H7 (cell line): ENCODE measurements at regions not wholly inside any gene's neighbourhood (a gene's known extent, or its start where the extent isn't known, plus 50 kb on each side); places are given as distances from the start of the nearest gene placed in this dataset.
A peak's percentile ranks its signal among the peaks of the same experiment; 100 is the strongest.

Experiments
- DNase-seq: peaks from one replicate; pipeline ENCODE4 v3.0.0; 2012
- H3K27me3 ChIP-seq: 2 replicates; pipeline ENCODE4 v1.6.0; 2011; ENCODE audit warnings: mild to moderate bottlenecking, low read length; ENCODE audit not compliant: control insufficient read depth, insufficient read depth
- H3K36me3 ChIP-seq: replicated peaks from 2 replicates; pipeline ENCODE4 v1.5.1; 2011; ENCODE audit warnings: low read length; ENCODE audit not compliant: control insufficient read depth, insufficient read depth
- H3K4me3 ChIP-seq: 2 replicates; pipeline ENCODE4 v1.5.1; 2011; ENCODE audit warnings: low read depth, mild to moderate bottlenecking, control low read depth, low read length, moderate library complexity; ENCODE audit not compliant: insufficient read depth

DNA sequence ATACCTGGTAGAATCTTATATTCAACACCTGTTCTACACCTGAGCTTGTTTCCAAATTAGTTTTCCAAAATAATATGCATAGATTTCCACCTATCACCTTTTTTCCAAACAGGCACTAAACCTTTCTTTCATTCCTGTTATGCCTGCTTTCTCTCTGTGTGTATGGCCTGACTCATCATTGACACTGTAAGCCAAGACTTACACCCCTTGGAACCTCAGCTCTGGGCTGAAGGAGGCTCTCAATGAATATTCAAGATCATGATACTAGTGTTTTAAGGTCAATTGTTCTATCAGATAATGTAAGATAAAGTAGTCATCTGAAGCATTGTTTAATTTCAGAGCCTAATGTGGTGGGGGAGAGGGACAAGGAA is 1193.3 kb downstream of the FLRT2 start:
- no peaks in the 10 kb centered on the region for H3K36me3 ChIP-seq
- no peaks in the 10 kb centered on the region for H3K27me3 ChIP-seq
- no peak for DNase-seq
- H3K4me3 ChIP-seq = no peak overlapping the region

DNA sequence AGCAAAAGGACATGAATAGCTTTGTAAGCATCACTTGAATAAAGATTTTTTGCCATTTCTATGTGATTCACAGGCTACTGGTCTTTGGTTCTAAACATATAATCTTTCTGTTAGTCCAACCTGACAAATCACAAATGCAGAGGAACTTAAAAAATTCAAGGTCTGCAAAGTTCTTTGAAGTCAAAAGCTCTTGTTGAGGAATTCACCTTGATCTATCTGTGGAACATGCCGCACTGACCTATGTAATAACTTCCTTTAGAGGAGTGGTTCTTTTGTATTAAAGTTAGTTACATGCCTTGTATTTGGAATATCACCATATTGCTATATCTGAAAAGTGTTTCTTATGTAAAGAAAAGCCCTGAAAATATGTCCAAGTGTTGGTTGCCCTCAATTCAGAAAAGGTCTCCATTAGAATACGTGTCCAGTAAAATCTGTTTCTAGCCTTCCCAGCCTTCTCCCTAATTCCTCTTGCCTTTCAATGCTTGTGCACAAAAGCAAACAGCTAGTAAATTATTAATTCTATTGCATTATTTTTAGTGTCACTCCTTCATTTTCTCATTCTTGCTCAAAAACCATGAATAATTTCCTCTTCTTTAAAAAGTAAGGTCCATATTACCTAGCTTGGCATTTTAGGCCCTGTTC is 1192.8 kb downstream of the FLRT2 start:
- Histone ChIP-seq H3K4me3 (no peak overlapping the region), H3K27me3 (no peaks in the 10 kb centered on the region), H3K36me3 (no peaks in the 10 kb centered on the region)
- DNase-seq = no peak

DNA sequence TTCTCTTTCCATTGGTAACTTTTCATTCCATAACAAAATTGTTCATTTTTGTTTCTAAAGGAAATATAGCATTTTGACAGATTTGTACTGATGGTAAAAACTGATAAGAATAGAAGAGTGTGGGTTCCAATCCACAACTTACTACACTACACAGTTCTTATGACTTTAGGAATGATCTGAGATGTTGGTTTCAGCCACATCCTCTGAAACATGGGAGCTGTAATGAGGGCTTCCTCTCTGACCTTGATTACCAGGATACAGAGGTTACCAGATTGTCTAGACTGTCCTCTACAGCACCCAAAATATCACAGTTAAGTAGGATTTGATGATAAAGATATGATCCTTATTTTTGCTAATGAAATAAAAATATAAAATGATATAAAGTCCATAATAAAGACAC is 1184.6 kb downstream of the FLRT2 start:
- H3K36me3 ChIP-seq = no peaks in the 10 kb centered on the region
- DNase-seq = no peak
- H3K27me3 ChIP-seq = no peaks in the 10 kb centered on the region
- no peak overlapping the region for H3K4me3 ChIP-seq

DNA sequence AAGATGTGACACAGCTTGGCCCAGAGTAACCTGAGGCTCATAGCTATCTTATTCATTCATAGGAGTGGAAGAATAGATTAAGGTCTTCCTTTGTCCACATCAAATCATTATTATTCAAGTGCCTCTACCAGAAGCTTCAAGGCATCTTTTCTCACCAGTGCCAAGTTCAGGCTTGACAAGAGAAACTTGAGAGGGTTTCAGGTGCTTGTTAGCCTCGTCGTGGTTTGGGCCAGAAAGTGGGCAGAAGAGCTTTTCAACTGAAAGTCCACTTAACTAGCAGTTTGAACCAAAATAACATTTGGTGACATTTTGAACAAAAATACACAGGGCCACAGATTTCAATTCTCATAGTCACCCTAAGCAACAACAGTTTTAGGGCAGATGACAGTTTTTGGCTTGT is 1184.2 kb downstream of the FLRT2 start:
- DNase-seq = no peak

DNA sequence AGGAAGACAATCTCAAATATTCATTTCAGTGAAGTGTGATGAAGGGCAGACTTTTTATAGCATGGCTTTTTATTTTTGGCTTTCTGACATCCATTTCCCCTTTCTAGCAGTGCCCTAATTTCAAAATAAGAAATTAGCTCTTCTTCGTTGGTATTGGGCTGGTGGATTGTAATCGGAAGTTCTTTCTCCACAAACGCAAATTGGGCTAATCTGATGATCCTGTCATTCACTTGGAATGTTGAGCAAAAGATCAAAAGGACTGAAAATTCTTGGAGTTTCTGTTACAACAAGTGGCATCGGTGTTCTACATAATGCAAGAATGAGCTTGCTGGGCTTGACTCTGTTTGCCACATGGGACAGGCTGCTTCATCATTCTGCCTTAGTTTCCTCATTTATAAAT is 1182.8 kb downstream of the FLRT2 start:
- H3K4me3 ChIP-seq = no peak overlapping the region
- no peaks in the 10 kb centered on the region for H3K36me3 ChIP-seq
- H3K27me3 ChIP-seq = no peaks in the 10 kb centered on the region
- no peak for DNase-seq

More for the DNA sequence above, 1184.2 kb downstream of the FLRT2 start:
- H3K27me3 ChIP-seq = no peaks in the 10 kb centered on the region
- no peaks in the 10 kb centered on the region for H3K36me3 ChIP-seq
- no peak overlapping the region for H3K4me3 ChIP-seq

DNA sequence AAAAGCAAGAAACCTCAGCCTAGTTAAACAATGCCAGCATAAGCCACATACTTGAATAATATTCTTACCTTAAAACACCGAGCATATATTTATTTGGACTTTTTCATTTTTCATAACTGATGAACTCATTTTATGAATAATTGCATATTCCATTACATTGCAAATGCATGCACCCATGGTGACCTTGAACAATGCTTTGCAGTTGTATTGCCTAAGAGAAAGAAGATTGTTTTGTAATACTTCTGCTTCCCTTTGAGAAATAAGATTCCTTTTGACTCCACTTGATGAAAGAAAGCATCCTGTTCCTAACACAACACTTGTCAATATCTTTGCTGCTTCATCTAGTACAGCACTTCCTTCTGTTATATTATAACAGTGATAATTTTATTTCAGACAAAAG is 1182.2 kb downstream of the FLRT2 start:
- Histone ChIP-seq H3K27me3 (no peaks in the 10 kb centered on the region), H3K4me3 (no peak overlapping the region), H3K36me3 (no peaks in the 10 kb centered on the region)
- DNase-seq = no peak

DNA sequence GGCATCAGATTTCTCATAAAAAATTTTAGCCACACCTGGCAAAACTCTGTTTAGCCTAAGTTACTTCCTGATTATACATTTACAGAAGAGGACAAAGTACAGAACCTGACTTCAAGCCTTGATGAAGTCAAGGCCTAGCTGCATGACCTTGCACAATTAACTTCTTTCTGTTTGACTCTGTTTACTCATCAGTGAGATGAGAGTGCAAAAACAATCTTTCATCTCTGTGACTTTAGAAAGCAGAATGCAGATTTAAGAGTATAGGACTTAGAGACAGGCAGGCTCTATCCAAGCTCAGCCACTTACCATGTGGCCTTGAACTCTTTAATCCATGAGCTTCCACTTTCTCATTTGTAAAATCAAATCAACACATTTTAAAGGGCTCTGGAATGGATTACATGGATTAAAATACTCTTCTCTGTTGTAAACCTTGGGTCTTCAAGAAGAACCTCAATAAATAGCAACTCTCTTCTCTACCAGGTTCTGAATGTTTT is 1178.9 kb downstream of the FLRT2 start:
- Histone ChIP-seq H3K36me3 (no peaks in the 10 kb centered on the region), H3K4me3 (no peak overlapping the region), H3K27me3 (no peaks in the 10 kb centered on the region)
- no peak for DNase-seq

DNA sequence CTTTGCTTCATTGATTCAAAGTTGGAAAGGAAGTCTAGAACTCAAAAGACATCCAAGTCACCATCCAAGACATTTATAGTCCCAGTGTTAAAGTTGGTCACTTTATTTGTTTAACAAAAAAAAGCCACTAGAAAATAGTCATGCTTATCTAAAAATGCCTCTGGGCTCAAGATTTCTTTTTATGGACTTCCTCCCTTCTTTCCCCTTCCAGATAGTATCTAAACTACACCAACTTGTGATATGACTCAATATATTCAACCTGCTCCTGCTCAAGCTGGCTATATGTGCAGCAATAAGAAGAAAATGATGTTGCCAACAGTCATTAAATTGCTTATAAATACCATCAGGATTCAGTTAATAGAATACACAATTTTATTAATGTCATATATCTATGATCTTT is 1177.1 kb downstream of the FLRT2 start:
- Histone ChIP-seq H3K27me3 (no peaks in the 10 kb centered on the region), H3K4me3 (no peak overlapping the region), H3K36me3 (no peaks in the 10 kb centered on the region)
- no peak for DNase-seq

DNA sequence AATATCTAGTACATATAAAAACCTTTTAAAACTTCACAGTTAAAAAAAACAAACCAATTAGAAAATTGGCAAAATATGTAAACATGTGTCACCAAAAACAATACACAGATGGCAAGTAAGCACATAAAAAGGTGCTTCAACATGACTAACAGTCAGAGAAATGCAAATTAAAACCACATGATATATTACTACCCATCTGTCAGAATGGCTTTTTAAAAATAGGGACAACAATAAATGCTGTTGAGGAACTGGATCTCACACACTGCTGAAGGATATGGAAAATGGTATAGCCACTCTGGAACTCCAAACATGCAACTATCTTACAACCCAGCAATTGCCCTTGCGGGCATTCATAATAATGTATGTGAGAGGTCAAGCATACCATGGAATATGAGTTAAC is 1153.6 kb downstream of the FLRT2 start:
- Histone ChIP-seq H3K27me3 (no peaks in the 10 kb centered on the region), H3K36me3 (no peaks in the 10 kb centered on the region), H3K4me3 (no peak overlapping the region)
- no peak for DNase-seq

DNA sequence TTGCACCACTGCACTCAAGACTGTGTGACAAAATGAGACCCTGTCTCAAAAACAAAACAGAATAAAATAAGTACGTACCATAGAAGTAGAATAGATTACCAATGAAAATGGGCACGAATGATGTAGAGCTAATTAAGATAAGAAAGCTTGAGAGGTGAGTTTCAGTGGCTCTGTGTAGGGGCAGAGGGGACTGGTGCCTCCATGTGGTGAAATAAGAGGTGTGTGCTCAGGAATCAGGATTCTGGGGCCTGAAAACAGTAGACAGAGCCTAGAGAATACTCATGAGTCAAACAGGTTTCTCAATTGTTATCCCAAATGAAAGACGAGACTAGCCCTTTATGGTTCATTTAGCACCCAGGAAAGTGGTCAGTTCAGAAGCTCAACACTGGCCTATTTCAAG is 1145.1 kb downstream of the FLRT2 start:
- H3K27me3 ChIP-seq = no peaks in the 10 kb centered on the region
- H3K4me3 ChIP-seq = no peak overlapping the region
- no peaks in the 10 kb centered on the region for H3K36me3 ChIP-seq
- no peak for DNase-seq

DNA sequence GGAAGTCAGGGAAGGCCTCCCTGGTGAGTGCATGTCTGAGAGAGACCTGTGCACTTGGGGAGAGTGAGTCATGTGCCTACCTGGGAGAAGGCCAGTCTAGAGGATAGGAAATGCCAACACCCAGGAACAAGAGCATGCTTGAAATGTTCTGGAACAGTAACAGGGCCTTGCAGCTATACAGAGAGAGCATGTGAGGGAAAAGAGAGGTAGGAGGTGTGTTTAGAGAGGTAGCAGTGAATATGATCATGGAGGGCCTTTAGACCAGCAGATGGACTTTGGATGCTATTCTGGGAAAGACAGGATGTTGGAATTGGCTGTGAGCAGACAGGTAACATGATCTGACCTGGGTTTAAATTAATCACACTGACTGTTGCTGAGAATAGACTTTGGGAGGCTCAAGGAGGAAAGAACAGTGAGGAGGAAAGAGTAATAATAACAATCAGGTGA is 1143.6 kb downstream of the FLRT2 start:
- DNase-seq = no peak
- H3K4me3 ChIP-seq = no peak overlapping the region
- H3K27me3 ChIP-seq = no peaks in the 10 kb centered on the region
- H3K36me3 ChIP-seq = no peaks in the 10 kb centered on the region

DNA sequence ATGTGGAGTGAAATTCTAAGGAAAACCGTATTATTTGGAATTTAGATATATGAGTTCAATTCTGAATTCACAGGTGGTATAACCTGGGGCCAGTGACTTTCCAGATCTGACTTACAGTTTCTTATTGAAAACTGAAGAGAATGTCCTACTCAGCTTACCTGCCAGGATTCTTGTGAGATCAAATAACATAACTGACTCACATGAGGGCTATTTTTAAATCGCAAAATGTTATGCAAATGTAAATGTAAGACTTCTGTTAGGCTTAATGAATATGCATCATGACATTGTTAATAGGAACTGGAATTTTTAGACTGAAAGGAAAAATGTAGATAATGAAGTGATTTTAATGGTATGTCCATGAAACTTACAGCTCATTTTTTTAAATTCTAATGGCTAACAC is 1142.1 kb downstream of the FLRT2 start:
- H3K36me3 ChIP-seq = no peaks in the 10 kb centered on the region
- DNase-seq = no peak
- H3K4me3 ChIP-seq = no peak overlapping the region
- H3K27me3 ChIP-seq = no peaks in the 10 kb centered on the region

DNA sequence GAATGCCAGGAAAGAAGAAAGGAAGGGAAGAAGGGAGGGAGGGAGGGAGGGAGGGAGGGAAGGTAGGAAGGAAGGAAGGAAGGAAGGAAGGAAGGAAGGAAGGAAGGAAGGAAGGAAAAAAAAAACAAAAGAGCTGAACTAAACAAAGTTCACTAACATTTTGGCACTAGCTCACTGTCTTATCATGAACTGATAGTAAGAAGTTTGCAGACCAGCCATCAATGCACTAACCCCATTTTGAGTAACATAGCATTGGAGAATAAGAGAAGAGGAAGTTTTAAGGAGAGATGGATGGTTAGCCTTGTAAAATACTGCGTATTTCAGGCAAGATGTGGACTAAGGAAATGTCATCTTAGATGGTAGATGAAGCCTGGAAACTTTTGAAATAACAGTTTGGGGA is 1136.0 kb downstream of the FLRT2 start:
- no peaks in the 10 kb centered on the region for H3K27me3 ChIP-seq
- no peak for DNase-seq
- H3K36me3 ChIP-seq = no peaks in the 10 kb centered on the region

DNA sequence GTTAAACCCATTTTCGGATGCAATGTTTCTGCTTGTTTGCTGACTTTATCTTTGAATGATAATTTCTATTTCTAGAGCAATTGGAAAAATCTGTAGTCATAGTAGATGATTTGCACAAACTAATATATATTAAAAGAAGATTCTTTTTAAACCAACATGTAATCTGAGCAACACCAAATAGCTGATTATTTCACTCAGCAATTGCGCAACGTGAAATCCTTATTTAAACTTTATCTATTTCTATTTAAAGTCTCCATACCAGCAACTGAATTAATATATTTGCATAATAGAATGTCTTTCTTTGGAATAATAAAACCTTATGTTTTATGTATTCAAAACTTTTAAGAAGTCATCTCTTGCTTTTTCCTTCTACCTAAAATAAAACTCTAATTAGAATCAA is 1132.4 kb downstream of the FLRT2 start:
- no peaks in the 10 kb centered on the region for H3K36me3 ChIP-seq
- no peak for DNase-seq
- no peak overlapping the region for H3K4me3 ChIP-seq

More for the DNA sequence above, 1136.0 kb downstream of the FLRT2 start:
- no peak overlapping the region for H3K4me3 ChIP-seq

DNA sequence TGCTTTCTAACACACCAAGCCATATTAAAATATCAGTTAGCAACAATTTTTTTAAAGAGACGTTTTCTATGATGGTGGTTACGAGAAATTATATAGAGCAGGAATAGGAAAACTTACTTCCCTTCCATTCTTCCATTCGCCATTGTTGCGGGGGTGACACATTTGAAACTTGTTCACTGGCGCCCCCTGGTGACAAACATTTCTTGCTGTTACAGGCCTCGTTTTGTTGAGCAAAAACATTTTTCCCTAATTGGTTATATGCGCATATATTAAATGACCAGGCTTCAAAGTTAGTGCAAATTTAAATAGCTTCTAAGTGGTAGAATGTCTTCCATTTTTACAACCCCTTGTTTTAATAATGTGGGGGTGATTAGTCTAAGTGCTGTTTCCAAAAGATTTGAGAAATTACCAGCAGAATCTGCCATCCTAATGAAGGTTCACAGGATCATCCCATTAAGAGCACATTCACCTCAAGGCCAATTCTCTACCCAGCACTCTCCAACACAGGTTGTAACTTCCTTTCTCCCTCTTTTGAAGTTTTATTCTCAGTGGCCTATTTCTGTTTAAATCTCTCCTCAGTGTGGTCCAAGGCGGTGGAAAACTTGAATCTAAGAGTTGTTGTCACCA is 1124.7 kb downstream of the FLRT2 start:
- no peaks in the 10 kb centered on the region for H3K27me3 ChIP-seq

More for the DNA sequence above, 1132.4 kb downstream of the FLRT2 start:
- H3K27me3 ChIP-seq = no peaks in the 10 kb centered on the region

More for the DNA sequence above, 1124.7 kb downstream of the FLRT2 start:
- DNase-seq = peak; percentile 30
- Histone ChIP-seq H3K36me3 (no peaks in the 10 kb centered on the region), H3K4me3 (no peak overlapping the region)
